ENCODE measurements at regions not wholly inside any gene's neighbourhood (a gene's known extent, or its start where the extent isn't known, plus 50 kb on each side); places are given as distances from the start of the nearest gene placed in this dataset.
"Not testable (repeated sequence)": the region's sequence is repeated elsewhere in the genome, so short reads cannot be mapped to it uniquely, and the experiment has no call there.

DNA sequence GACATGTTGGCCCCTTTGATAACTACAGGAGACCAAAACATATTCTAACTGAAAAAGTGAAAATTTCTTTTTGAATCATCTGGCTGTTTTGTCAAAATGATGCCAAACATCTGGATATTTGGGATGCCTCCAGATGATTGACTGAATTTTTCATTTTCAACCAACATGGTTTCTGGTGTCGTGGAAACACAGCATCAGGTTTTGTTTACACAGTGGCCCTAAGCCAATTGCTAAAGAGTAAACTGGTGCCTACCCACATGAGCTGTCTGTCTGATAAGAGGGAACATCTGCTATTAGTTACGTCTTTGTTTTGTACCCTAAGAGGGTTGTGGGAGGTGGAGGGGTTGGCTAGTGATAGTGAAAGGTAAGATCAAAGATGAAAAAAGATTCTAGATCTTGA lies 204.8 kb downstream of the KCNK2 start:
- no peak for DNase-seq

DNA sequence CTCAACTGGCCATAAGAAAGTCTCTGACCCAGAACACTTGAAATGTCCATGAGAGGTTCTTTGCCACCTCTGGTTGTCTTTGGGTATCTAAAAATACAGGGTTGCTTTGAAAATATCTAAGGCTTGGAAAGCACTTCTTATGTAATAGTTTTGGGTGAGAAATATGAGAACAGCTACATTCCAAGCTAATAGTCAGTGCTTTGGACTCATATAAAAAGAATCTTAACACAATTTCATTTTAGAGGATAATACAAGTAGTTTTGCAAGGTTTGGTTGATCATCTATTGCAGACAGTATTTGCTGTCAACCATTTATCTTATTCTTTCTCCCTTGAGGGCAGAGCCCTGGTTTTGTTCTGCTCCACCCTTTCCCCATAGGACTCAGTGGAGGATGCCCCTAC lies 207.5 kb downstream of the KCNK2 start:
- no peak for DNase-seq

DNA sequence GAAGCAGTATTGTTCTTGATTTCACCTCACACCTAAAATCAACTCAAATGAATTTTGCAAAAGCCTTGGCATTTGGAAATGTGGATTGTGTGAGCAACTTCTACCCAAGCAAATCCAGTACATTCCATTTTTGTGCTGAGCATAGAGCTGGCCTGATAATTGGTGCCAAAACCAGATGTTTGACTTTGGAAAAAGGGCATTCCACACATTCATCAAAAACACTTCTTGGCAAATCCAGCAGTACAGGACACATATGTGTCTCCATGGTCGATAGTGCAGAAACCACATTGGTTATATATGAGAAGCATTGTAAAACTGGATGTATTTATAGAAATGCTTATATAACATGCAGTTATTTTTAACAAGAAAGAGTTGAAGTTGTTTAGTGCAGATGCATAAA lies 210.4 kb downstream of the KCNK2 start:
- DNase-seq, result no peak

DNA sequence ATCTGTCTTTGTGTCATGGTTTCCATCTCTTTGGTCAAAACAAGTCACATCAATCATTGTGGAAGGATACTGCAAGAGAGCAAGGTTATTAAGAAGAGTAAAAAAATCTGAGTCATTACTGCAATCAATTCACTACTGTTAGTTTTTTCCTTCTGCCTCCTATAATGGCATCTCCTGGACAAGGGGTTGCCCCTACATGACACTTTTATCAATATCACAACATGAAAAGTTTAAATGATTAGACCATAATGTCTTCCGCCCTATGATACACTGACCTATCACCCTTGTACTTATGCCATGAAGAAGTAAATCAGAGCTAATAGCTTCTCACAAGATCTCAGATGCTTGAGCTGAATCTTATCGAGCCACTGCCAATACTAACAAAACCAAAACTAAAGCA lies 223.9 kb downstream of the KCNK2 start:
- DNase-seq, result no peak

DNA sequence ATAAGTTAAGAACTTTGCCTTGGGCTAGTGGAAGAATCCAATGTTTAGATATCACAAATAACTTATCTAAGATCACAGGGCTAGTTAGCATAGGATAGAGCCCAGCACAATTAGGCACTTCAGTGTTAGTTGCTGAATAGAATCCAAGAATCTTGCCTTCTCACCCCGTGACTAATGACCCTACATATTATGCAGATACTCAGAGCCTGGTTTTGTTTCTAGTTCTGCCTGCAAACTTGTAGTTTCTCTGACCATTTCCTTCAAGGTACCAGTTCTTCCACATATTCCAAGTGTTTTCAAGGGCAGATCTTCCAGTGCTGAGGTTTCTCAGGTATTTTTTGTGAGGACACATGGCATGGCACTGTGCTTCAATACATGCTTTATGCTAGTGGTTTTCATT lies 239.3 kb downstream of the KCNK2 start:
- DNase-seq, result no peak

DNA sequence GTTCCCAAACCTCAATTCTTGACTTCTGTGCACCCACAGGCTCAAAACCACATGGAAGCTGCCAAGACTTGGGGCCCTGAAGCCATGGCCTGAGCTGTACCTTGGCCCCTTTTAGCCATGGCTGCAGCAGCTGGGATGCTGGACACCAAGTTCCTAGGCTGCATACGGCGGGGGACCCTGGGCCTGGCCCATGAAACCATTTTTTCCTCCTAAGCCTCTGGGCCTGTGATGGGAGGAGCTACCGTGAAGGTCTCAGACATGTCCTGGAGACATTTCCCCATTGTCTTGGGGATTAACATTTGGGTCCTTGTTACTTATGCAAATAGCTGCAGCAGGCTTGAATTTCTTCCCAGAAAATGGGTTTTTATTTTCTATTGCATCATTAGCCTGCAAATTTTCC lies 241.5 kb downstream of the KCNK2 start:
- not testable (repeated sequence) for DNase-seq

DNA sequence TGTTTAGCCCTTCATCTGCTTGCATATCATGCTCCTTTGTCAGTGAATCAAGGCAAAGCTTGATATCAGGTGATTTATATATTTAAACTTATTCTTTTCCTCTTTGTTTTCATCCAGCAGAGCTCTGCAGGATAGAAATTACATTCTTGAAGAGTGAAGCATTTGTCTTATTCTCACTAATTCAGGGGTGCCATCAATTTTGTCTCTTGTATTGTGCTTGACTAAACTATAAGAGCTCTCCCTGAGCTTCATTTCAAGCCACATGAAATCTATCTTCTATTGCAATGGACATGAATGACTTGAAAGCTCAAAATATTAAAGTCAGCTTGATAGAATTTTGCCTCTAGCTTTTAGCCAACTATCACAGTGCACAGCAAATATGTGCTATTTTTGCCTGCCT lies 236.7 kb upstream of the KCTD3 start:
- DNase-seq, result no peak

DNA sequence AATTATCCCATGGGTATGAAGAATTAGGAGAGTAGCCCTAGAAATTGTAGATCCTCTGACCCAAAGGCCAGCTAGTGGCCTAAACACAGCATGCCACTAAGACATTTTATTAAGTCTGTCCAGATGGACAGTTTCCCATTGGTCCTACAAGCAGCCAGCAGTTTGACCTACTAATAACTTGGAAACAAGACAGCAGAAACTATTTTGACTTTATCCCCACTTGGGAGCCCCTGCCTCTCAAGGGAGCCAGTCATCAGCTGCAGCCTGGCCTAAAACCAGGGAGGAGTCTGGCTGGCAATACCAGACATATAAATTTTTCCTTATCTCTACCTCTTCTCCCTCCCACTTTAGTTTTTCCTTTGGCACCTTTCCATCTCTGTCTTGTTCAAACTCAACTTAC lies 222.6 kb upstream of the KCTD3 start:
- no peak for DNase-seq

DNA sequence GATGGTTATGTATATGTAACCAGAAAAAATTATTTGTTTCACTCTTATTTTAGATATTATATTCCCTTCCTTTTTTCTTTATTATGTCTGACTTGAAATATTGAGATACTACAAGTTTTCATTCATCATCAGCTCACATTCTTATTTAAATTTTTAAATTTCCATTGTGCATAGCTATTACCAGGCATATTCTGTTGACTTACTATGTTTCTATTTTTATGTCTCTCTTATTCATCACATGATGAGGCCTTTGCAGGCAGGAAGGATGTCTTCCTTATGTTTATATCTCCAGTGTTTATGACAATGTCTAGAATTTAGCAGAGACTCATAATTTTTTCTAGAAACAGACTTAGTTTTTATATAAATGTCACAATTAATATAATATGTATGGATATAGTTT lies 221.9 kb upstream of the KCTD3 start:
- no peak for DNase-seq

DNA sequence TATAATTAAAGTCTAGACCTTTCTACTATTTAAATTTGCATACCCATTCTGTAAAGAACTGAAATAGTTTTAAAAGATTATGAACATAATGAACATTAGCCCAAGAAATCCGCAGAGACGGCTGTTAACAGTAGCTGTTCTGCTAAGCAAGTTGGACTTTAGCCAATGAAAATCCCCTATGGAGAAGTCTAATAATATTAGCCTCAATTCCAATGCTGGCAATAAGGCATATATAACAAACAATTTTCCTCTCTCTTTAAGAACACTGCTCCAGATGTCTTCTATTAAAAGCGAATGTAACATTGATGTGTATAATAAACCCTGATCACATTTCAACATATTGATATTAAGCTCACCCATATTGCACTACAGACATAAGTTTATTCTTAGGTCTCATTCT lies 221.3 kb upstream of the KCTD3 start:
- no peak for DNase-seq

DNA sequence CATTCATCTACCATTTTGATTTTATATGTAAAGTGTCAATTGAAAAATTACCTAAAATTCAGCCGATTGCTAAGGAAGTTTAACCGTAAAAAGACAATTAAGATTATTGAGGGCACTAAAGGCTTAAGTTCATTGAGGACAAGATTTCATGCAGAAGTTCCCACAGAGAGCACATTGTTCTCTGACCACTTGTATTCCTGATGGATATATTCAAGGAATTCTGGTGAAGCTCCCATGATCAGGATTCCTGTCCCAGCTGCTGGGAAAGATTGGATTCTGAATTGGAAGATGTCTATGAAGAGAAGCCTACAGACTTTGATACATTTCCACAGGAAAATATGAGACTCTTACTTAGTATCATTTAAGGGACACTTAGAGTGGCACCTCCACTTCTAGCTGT lies 209.2 kb upstream of the KCTD3 start:
- DNase-seq, result no peak

DNA sequence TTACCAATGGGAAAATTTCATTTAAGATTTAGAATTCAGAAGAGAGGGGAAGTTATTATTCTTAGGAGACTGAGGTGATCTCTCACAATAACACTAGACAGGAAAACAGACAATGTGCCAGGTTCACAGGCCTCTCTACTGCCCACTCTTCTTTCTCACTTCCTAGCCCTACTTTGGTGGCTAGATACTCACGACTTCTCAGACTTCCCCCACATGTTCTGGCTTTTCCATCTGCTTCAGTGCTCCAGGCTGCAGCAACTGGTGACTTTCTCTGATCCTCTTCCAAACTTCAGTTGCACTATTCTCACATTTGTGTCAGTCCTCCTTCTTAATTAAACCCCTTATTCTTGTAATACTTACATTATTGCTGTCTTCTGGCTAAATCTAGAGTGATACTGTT lies 208.7 kb upstream of the KCTD3 start:
- no peak for DNase-seq

DNA sequence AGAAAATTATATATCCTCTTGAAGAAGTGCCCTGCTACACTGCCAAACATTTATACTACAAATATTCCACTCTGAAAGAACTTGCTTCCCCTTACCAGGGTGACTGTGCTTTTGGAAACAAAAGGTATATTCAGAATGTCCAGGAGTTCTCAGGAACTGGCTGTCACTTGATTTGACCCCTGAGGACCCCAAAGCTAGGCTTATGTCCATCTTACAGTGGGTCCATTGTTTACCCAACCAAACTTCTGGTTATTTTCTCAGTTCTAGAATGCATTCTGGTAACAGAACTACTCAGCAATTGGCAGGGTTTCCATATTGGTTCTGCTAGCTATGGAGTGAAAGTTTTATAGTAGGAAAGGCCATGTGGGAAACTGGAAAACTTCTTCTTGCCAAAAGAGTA lies 207.1 kb upstream of the KCTD3 start:
- no peak for DNase-seq

DNA sequence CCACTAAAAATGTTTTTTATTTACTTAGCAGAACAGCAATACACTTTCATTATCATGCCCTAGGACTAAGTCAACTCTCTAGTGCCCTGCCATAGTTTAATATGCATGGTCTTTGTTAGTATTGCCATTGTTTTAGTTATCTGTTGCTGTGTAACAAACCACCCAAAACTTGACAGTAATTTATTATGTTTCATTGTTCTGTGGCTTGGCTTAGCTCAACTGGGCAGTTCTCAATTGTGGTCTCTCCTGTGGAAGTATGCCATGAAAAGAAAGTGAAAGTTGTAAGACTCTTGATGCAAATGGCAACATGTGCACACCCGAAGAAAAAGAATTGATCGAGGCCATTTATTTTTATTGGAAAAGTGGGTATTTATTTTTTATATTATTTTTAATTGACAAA lies 206.3 kb upstream of the KCTD3 start:
- no peak for DNase-seq

DNA sequence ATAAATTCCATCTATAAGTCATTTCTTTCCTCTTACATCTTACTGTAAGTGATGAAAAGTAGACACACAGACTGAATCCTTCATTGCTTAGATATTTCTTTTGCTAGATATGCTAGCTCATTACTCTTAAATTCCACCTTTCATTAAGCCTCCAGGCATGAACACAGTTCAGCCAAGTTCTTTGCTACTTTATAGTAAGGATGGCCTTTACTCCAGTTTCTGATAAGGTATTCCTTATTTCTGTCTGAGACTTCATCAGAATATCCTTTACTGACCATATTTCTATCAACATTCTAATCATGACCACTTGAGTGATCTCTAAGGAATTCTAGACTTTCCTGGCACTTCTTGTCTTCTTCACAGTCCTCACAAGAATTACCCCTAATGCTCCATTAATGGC lies 191.7 kb upstream of the KCTD3 start:
- DNase-seq, result no peak

DNA sequence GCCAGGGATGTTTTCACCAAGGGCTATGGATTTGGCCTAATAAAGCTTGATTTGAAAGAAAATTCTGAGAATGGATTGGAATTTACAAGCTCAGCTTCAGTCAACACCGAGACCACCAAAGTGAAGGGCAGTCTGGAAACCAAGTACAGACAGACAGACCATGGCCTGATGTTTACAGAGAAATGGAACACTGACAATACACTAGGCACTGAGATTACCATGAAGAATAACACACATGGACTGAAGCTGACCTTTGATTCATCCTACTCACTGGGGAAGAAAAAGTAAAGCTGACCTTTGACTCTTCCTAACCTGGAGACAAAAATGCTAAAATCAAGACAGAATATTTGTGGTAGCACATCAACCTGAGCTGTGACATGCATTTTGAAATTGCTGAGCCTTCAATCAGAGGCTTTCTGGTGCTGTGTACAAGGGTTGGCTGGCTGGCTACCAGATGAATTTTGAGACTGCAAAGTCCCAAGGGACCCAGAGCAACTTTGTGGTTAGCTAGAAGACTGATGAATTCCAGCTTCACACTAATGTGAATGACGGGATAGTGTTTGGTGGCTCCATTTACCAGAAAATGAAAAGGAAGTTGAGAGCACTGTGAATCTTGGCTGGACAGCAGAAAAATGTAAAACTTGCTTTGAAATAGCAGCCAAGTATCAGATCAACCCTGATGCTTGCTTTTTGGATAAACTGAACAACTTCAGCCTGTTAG lies 190.4 kb upstream of the KCTD3 start:
- DNase-seq, result no peak

DNA sequence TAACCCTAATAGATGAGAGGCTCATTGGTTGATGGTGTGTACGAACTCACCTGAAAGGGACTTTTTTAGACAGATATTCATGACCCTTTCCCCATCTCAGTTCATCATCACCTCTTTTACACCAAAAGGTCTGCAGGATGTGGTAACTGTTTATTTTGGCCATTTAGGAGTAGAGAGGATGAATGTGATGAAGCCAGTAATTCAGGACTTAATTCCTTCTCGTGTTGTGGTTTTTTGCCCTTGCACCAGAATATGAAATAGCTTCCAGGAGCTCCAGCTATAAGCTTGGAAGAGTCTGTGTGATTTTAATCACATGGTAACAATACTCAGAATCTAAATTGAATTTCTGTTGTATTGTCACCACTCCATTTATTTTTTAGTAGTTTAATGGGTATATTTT lies 189.4 kb upstream of the KCTD3 start:
- DNase-seq, result no peak

DNA sequence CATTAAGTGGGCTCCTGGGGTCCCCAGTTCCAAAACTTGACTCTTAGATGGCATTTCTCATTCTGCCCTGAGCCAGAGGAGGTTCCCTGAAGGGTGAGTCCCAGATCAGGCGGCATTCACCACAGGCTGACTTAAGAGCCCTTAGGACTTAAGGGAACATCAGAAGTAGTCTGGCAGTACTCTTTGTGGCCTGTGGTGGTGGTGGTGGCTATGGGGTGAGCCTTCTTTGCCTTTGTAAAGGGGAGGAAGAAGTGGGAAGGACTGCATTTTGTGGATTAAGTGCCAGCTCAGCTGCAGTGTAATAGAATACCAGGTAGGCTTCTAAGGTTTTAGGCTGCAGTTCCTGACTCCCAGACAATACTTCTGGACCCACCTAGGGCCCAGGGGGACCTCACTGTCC lies 186.5 kb upstream of the KCTD3 start:
- no peak for DNase-seq

DNA sequence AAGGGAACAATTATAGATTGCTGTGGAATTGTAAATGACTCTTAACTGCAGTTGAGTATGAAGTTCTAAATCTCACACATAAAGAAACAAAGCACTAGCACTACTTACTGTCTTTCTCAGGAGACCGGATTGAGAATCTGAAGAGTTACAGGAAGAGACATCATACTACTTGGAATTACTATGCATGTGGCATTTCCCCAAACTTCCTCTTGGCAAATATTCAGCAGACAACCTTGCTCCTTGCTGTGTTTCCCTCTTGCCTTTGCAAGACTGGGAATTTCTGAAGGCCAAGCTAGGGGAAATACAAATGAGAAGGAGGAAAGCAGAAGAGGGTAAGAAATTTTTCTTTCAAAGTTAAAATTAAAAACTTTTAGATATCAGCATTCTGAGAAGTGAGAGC lies 173.6 kb upstream of the KCTD3 start:
- DNase-seq, result no peak

DNA sequence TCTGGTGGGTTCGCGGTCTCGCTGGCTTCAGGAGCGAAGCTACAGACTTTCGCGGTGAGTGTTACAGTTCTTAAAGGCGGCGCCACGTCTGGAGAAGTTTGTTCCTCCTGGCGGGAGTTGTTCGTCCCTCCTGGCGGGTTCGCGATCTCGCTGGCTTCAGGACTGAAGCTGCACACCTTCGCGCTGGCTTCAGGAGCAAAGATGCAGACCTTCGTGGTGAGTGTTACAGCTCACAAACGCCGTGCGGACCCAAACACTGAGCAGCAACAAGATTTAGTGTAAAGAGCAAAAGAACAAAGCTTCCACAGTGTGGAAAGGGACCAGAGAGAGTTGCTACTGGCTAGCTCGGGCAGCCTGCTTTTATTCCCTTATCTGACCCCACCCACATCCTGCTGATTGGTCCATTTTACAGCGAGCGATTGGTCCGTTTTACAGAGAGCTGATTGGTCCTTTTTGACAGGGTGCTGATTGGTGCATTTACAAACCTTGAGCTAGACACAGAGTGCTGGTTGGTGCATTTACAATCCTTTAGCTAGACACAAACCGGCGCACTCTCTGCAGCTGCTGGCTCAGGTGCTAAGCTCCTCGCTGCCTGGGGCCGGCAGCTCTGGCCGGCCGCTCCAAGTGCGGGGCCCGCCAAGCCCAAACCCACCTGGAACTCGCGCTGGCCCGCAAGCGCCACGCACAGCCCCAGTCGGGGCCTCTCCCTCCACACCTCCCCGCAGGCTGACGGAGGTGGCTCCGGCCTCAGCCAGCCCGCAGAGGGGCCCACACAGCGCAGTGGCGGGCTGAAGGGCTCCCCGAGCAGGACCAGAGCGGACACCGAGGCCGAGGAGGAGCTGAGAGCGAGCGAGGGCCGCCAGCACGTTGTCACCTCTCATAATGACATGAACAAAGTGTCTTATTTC lies 172.8 kb upstream of the KCTD3 start:
- no peak for DNase-seq

DNA sequence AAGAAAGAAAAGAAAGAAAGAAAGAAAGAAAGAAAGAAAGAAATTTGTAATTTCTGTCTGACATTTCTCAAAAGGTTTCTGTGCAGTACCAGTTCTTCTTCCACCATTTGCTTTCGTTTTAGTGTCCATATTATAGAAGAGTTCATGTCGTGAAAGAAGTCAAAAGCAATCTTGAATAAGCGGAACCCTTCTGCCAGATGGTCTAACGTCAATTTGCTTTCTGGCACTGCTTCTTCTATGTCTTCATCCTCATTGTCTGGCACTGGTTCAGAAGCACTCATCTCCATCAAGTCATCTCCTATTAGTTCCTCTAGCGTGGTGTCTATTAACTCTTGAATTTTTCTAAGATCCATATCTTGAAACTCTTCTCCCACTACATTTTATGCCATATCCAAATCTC lies 170.0 kb upstream of the KCTD3 start:
- no peak for DNase-seq

DNA sequence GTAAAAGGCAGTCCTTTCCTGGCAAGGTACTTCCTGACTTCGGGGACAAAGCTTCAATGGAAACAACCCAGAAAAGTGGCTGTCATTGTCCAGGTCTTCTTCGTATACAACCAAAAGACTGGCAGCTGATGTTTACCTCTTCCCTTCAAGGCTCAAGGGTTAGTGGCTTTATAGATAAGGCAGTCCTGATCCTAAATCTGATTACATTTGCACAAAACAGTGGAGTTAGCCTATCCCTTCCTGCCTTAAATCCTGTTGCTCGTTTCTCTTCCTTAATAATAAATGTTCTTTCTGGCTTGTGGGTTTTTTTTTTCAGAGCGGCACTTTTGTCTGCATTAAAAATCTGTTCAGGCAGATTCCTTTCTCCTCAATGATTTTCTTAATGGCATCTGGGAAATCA lies 169.3 kb upstream of the KCTD3 start:
- DNase-seq, result no peak

DNA sequence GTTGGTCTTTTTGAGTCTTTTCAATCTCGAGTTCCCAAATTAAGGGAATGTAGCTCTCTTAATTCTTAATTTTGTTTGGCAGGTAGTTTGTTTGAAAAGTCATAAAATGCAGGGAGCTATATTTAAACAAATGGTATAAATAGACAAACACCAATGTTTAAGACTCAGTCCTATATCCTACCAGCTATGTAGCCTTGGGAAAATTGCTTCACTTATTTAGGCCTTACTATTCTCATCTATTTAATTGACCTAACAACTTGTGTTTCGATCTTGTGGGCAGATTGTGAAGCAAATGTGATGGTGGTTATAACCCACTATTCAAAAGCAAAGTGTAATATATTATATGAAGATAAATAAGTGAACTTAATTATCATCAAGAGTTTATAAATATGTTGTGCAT lies 167.3 kb upstream of the KCTD3 start:
- DNase-seq, result no peak

DNA sequence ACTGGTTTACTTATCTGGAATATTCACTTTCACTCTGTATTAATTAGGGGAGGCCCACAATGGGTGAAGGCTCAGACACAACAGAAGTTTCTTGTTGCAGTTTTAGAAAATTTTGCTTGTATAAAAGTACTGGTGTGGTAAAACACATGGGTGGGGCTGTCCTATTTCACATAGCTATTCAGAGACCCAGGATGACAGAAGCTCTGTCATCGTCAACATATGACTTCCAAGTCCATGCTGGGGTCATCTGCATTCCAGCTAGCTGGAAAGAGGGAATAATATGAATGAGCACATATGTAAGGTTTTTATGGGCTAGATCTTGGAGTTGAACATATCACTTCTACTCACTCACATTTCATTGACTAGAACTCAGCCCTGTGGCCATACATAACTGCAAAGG lies 166.4 kb upstream of the KCTD3 start:
- no peak for DNase-seq

Measured in inflammatory macrophage (primary cell).